Loucy (cell line): ENCODE measurements at regions not wholly inside any gene's neighbourhood (a gene's known extent, or its start where the extent isn't known, plus 50 kb on each side); places are given as distances from the start of the nearest gene placed in this dataset.

Experiments
- CTCF ChIP-seq: fragments of 200-600 bp; sonication (generic); conservative IDR thresholded peaks from 2 replicates; pipeline ENCODE4 v1.5.1; 2014; ENCODE audit warnings: mild to moderate bottlenecking, antibody characterized with exemption, low read length
- EZH2phosphoT487 ChIP-seq: fragments of 200-600 bp; IDR thresholded peaks from 2 replicates; pipeline ENCODE4 v1.6.1; 2018; ENCODE audit warnings: antibody characterized with exemption, mild to moderate bottlenecking, moderate library complexity, borderline replicate concordance

- TF ChIP-seq EZH2phosphoT487 (no peak), CTCF (no peak)
These were observed 231.0 kb downstream of the RBM19 start for GRCh38 chr12:113735131-113735530.
